Activated T-cell treated with anti-CD3 and anti-CD28 coated beads, Interleukin-2, amount 50 U/mL, for 4 hours (primary cell): ENCODE measurements at regions not wholly inside any gene's neighbourhood (a gene's known extent, or its start where the extent isn't known, plus 50 kb on each side); places are given as distances from the start of the nearest gene placed in this dataset.

Source experiments
- ATAC-seq, 2 donors: fragments of 200-7000 bp; cut with Tn5 transposase; one replicate each; pipeline ENCODE4 v1.10.0; 2021
- DNase-seq: peaks from one replicate; pipeline ENCODE4 v3.0.0-alpha.2; 2020
- H3K27me3 Mint-ChIP-seq: one replicate; pipeline ENCODE4 v1.8.0; 2021; ENCODE audit warnings: low read depth, mixed read lengths
- H3K36me3 Mint-ChIP-seq: one replicate; pipeline ENCODE4 v1.8.0; 2022; ENCODE audit warnings: mixed read lengths; ENCODE audit not compliant: insufficient read depth
- H3K4me1 Mint-ChIP-seq: one replicate; pipeline ENCODE4 v1.8.0; 2021; ENCODE audit warnings: low read depth, mixed read lengths
- H3K4me3 Mint-ChIP-seq: one replicate; pipeline ENCODE4 v1.8.0; 2021; ENCODE audit warnings: mild to moderate bottlenecking, moderate library complexity, mixed read lengths
- H3K9me3 Mint-ChIP-seq: one replicate; pipeline ENCODE4 v1.8.0; 2021; ENCODE audit warnings: mixed read lengths

GRCh38 chr13:109529964-109530363 is 256.4 kb downstream of the IRS2 start:
- peaks cover 9% of the 10 kb centered on the region for H3K27me3 Mint-ChIP-seq
- H3K4me3 Mint-ChIP-seq: no peak overlapping the region
- DNase-seq (no peak), ATAC-seq (no peak)
- no peaks in the 10 kb centered on the region for H3K36me3 Mint-ChIP-seq
- no peaks in the 10 kb centered on the region for H3K4me1 Mint-ChIP-seq
- H3K9me3 Mint-ChIP-seq: no peaks in the 10 kb centered on the region

GRCh38 chr13:109521719-109522118 is 264.7 kb downstream of the IRS2 start:
- H3K27me3 Mint-ChIP-seq: peaks cover 4% of the 10 kb centered on the region
- ATAC-seq: no peak

GRCh38 chr13:109517517-109517916 is 268.9 kb downstream of the IRS2 start:
- Mint-ChIP-seq H3K27me3 (peaks cover 3% of the 10 kb centered on the region), H3K4me3 (no peak overlapping the region), H3K9me3 (no peaks in the 10 kb centered on the region), H3K36me3 (no peaks in the 10 kb centered on the region), H3K4me1 (no peaks in the 10 kb centered on the region)
- DNase-seq: no peak
- ATAC-seq: no peak

More at GRCh38 chr13:109521719-109522118, 264.7 kb downstream of the IRS2 start:
- no peak for DNase-seq
- H3K9me3 Mint-ChIP-seq: no peaks in the 10 kb centered on the region
- no peak overlapping the region for H3K4me3 Mint-ChIP-seq
- no peaks in the 10 kb centered on the region for H3K4me1 Mint-ChIP-seq
- no peaks in the 10 kb centered on the region for H3K36me3 Mint-ChIP-seq

- Mint-ChIP-seq H3K36me3 (no peaks in the 10 kb centered on the region), H3K4me1 (no peaks in the 10 kb centered on the region), H3K27me3 (peaks cover 3% of the 10 kb centered on the region), H3K9me3 (no peaks in the 10 kb centered on the region), H3K4me3 (no peak overlapping the region)
- DNase-seq (no peak), ATAC-seq (no peak)
Measured at GRCh38 chr13:109516186-109516585, 270.2 kb downstream of the IRS2 start.

- no peak overlapping the region for H3K4me3 Mint-ChIP-seq
- no peak for DNase-seq
- H3K36me3 Mint-ChIP-seq: no peaks in the 10 kb centered on the region
- H3K9me3 Mint-ChIP-seq: no peaks in the 10 kb centered on the region
- H3K27me3 Mint-ChIP-seq: peaks cover 12% of the 10 kb centered on the region
- ATAC-seq: no peak
- H3K4me1 Mint-ChIP-seq: no peaks in the 10 kb centered on the region
Measured at GRCh38 chr13:109510013-109510412, 276.4 kb downstream of the IRS2 start.

DNA sequence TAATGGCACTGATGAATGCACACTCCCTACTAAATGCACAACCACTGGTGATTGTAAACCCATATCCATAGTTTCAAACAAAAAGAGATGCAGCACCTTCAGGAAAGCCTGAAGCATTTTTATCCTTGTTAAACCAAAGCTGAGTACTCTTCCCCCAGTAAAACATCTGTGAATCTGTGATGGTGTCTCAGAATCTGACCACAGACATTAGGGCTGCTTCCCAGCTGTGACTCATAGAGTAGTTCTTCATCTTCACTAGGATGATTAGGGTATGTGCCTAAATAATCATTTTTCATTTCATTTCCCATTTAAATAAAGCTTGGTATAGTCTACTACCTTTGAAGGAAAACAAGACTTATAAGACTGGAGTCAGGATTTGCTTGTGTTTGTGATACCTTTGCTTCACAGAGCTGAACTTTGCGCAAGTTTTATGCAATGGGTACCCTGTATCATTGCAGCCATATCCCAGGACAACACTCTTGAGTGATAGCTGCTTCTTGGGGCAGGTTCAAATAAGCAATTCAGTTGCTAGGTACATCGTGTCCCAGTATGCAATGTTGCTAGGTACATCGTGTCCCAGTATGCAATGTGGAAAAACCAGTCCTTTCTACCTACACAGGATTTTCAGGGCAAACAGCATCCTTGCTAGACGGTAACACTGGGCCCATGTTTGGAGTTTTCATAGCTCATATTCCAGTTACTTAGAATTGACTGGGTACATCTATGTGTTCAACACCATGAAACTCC is 277.1 kb downstream of the IRS2 start:
- ATAC-seq (no peak), DNase-seq (no peak)
- Mint-ChIP-seq H3K4me1 (no peaks in the 10 kb centered on the region), H3K4me3 (no peak overlapping the region), H3K27me3 (peaks cover 12% of the 10 kb centered on the region), H3K36me3 (no peaks in the 10 kb centered on the region), H3K9me3 (no peaks in the 10 kb centered on the region)

DNA sequence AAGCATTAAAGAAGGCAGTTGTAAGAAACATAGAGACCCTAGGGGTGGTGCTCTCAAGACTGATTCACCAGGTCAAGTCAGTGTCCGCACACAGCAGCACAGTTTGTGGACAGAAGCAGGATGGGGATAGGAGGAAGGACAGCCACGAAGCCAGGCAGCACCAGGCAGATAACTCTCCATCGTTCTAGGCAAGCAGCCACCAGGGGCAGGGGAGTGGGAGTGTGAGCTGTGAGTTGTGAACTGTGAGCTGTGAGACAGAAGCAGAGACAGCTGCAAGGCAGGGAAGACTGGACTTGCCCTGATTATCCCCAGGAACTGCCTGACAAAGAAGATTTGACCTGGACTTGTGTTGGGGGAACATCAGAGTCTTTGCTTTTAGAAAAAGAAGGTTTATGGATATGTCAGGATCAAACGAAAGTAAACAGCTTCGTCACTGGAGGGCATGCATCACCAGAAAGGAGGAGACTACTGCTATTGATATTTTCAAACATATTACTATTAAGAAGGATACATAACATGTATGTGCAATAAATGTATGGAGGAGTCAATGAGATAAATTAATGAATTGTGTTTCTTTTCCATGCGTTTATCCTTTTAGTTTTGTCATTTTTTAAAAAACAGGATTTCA is 286.1 kb downstream of the IRS2 start:
- ATAC-seq: no peak
- no peaks in the 10 kb centered on the region for H3K9me3 Mint-ChIP-seq
- H3K27me3 Mint-ChIP-seq: peaks cover 12% of the 10 kb centered on the region
- no peaks in the 10 kb centered on the region for H3K4me1 Mint-ChIP-seq
- H3K4me3 Mint-ChIP-seq: no peak overlapping the region
- no peaks in the 10 kb centered on the region for H3K36me3 Mint-ChIP-seq
- DNase-seq: no peak

GRCh38 chr13:109497917-109498316 is 288.5 kb downstream of the IRS2 start:
- DNase-seq: no peak

DNA sequence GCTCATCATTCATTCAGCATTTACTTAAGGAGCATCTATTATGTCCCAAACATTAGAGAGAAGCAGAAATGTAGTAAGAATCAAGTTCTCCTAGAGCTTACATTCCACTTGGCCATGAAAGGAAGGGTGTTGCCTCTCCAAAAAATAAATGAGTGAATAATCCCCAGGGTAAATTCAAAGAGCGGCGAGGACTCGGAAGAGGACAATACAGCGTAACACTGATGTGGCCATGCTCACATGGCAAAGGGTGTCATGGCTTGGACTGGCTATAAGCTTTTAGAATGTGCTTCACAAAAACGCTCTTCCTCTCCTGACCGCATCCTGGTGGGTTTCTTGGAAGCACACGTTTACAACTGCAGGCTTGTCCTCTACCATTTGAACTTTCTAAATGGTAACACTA is 290.2 kb downstream of the IRS2 start:
- Mint-ChIP-seq H3K9me3 (no peaks in the 10 kb centered on the region), H3K36me3 (no peaks in the 10 kb centered on the region), H3K27me3 (peaks cover 12% of the 10 kb centered on the region), H3K4me3 (no peak overlapping the region), H3K4me1 (no peaks in the 10 kb centered on the region)
- ATAC-seq: no peak
- no peak for DNase-seq

More at GRCh38 chr13:109497917-109498316, 288.5 kb downstream of the IRS2 start:
- ATAC-seq: no peak
- Mint-ChIP-seq H3K36me3 (no peaks in the 10 kb centered on the region), H3K4me3 (no peak overlapping the region), H3K4me1 (no peaks in the 10 kb centered on the region), H3K9me3 (no peaks in the 10 kb centered on the region), H3K27me3 (peaks cover 12% of the 10 kb centered on the region)

- Mint-ChIP-seq H3K4me1 (no peaks in the 10 kb centered on the region), H3K4me3 (no peak overlapping the region), H3K36me3 (no peaks in the 10 kb centered on the region), H3K27me3 (peaks cover 12% of the 10 kb centered on the region), H3K9me3 (no peaks in the 10 kb centered on the region)
- ATAC-seq: no peak
- no peak for DNase-seq
Measured at GRCh38 chr13:109494925-109495369, 291.4 kb downstream of the IRS2 start.

DNA sequence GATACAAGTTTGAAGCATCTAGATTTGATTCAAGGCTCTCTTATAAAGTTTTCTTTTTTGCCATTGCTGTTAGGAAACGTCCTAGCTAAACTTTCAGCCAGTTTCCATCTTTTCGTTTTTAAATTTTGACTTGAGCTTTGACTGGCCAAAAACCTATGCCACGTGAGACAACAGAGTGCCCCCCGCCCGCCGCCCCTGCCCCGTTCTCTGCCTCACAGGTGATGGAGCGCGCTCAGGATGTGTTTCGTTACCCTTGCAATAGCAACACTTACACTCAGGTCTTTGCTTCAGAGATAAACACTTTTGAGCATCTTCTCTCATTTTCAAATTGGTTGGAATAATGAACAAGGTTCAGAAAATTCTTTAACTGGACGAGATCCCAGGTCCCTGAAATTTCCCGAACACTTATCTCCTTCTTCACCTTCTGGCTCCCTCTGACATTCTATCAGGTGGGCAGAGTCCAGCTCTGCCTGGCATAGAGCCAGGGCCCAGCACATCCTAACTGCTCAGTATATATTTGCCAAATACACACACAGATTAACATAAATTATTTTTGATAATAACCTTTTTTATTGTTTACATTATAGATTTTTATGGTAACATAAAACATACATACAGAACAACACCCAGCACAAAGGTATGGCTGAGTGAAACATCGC is 301.1 kb downstream of the IRS2 start:
- Mint-ChIP-seq H3K27me3 (no peaks in the 10 kb centered on the region), H3K36me3 (no peaks in the 10 kb centered on the region), H3K9me3 (no peaks in the 10 kb centered on the region), H3K4me3 (no peak overlapping the region), H3K4me1 (no peaks in the 10 kb centered on the region)
- ATAC-seq: no peak
- DNase-seq: no peak

GRCh38 chr13:109483284-109483683 is 303.1 kb downstream of the IRS2 start:
- DNase-seq (no peak), ATAC-seq (no peak)
- H3K4me1 Mint-ChIP-seq: no peaks in the 10 kb centered on the region
- no peaks in the 10 kb centered on the region for H3K9me3 Mint-ChIP-seq
- H3K4me3 Mint-ChIP-seq: no peak overlapping the region
- H3K36me3 Mint-ChIP-seq: no peaks in the 10 kb centered on the region
- H3K27me3 Mint-ChIP-seq: no peaks in the 10 kb centered on the region

DNA sequence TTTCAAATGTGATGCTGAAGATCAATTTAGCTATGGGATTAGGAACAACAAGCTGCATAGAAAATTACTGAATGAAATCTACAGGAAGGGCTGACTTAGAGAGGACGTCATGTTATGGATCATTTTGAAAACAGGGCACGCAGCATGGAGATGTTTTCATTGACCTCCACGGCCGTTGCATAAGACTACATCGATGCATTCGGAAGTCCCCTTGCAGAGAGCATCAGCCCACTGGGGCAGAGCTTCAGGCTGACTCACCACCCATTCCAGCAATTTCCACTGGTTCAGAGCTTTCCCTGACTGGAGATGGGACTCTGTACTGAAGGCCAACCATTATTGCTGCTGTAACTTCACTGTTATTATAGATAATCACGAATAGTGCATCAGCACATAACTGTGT is 305.3 kb downstream of the IRS2 start:
- no peak for DNase-seq
- Mint-ChIP-seq H3K27me3 (peaks cover 2% of the 10 kb centered on the region), H3K36me3 (no peaks in the 10 kb centered on the region), H3K4me1 (no peaks in the 10 kb centered on the region), H3K4me3 (no peak overlapping the region), H3K9me3 (no peaks in the 10 kb centered on the region)
- ATAC-seq: no peak

GRCh38 chr13:109480011-109480955 is 306.1 kb downstream of the IRS2 start:
- H3K9me3 Mint-ChIP-seq: no peaks in the 10 kb centered on the region
- no peaks in the 10 kb centered on the region for H3K36me3 Mint-ChIP-seq
- no peak for ATAC-seq
- DNase-seq: no peak
- no peak overlapping the region for H3K4me3 Mint-ChIP-seq
- H3K4me1 Mint-ChIP-seq: no peaks in the 10 kb centered on the region
- peaks cover 2% of the 10 kb centered on the region for H3K27me3 Mint-ChIP-seq
